ENCODE measurements at regions not wholly inside any gene's neighbourhood (a gene's known extent, or its start where the extent isn't known, plus 50 kb on each side); places are given as distances from the start of the nearest gene placed in this dataset.

DNA sequence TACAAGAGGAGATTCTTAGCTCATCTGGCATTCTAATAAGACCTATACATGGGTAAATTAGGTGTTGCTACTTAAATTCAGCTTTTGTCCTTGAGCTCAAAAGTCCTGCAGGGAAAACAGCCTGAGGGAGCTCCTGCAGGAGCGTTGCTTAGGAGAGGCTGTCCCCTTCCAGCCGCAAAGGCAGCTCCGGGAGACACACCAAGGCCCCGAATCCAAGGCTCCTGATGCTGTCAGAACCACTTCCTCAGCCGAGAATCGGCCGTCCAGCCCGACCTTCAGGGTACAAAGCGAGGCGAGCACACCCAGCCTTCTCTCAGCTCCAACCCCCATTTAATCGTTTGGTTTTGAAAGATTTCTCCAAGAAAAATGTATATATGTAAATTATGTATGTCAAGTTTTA is 87.0 kb downstream of the DACT2 start:
- no peak overlapping the region for H3K27ac Mint-ChIP-seq (ENCODE audit: unreplicated experiment)
- TF ChIP-seq, protein P1, sequence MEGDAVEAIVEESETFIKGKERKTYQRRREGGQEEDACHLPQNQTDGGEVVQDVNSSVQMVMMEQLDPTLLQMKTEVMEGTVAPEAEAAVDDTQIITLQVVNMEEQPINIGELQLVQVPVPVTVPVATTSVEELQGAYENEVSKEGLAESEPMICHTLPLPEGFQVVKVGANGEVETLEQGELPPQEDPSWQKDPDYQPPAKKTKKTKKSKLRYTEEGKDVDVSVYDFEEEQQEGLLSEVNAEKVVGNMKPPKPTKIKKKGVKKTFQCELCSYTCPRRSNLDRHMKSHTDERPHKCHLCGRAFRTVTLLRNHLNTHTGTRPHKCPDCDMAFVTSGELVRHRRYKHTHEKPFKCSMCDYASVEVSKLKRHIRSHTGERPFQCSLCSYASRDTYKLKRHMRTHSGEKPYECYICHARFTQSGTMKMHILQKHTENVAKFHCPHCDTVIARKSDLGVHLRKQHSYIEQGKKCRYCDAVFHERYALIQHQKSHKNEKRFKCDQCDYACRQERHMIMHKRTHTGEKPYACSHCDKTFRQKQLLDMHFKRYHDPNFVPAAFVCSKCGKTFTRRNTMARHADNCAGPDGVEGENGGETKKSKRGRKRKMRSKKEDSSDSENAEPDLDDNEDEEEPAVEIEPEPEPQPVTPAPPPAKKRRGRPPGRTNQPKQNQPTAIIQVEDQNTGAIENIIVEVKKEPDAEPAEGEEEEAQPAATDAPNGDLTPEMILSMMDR (IDR thresholded peaks at IDR 0.05), result no peak

DNA sequence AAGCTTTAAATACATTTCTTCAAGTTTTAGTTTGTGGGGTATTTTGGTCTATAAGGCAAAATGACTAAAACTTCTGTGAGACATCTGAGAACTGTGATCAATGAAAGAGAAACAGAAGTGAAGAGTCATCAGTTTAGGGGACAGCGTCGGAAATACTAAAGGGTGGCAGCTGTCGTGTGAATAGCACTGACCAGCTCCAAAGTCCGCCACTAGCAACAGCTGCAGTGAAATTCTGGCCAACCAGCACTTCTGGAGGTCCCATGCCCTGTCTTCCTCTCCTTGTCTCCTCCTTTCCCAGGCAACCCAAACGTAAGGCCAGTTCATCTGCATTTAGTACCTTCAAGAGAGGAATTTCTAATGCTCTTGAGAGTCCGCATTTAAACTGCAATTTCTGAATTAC is 87.5 kb downstream of the DACT2 start:
- Mint-ChIP-seq H3K9me3 (ENCODE audit: unreplicated experiment) (no peaks in the 10 kb centered on the region), H3K27me3 (ENCODE audit: unreplicated experiment) (peaks cover 19% of the 10 kb centered on the region), H3K4me3 (ENCODE audit: unreplicated experiment) (no peak overlapping the region), H3K27ac (ENCODE audit: unreplicated experiment) (no peak overlapping the region), H3K36me3 (ENCODE audit: unreplicated experiment) (no peaks in the 10 kb centered on the region), H3K4me1 (ENCODE audit: unreplicated experiment) (peaks cover 3% of the 10 kb centered on the region)
- TF ChIP-seq, protein P1 (IDR thresholded peaks at IDR 0.05), result no peak
- DNase-seq (ENCODE audit: extremely low spot score, unreplicated experiment), result no peak

More for the DNA sequence above, 87.0 kb downstream of the DACT2 start:
- Mint-ChIP-seq H3K27me3 (ENCODE audit: unreplicated experiment) (peaks cover 19% of the 10 kb centered on the region), H3K4me1 (ENCODE audit: unreplicated experiment) (peaks cover 3% of the 10 kb centered on the region), H3K9me3 (ENCODE audit: unreplicated experiment) (no peaks in the 10 kb centered on the region), H3K4me3 (ENCODE audit: unreplicated experiment) (no peak overlapping the region), H3K36me3 (ENCODE audit: unreplicated experiment) (no peaks in the 10 kb centered on the region)
- DNase-seq (ENCODE audit: extremely low spot score, unreplicated experiment), result no peak

DNA sequence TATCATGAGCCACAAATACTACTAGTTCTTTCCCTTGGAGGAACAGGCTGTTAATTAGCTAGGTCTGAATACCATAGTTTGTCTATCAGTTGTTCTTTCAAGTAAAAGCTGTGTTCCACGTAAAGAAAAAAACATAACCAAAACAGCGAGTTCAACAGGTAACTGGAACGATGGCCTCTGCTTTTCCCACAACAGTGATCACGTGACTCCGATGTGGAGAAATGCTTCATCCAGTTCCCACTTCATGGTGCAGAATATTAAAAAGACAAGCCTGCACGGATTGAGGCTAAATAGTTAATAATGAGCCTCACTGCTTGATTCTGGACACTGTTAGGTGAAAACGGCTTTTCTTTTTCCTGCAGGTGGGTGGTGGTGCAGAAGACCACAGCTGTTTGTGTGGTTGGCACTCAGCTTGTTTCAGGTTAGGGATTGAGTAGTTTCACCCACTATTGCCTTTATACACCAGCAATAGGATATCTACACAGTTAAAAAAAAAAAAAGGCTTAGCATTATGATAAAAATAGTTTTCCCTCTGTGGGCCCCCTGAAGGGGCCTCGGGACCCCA is 88.1 kb downstream of the DACT2 start:
- H3K4me3 Mint-ChIP-seq (ENCODE audit: unreplicated experiment), result no peak overlapping the region
- no peaks in the 10 kb centered on the region for H3K9me3 Mint-ChIP-seq (ENCODE audit: unreplicated experiment)
- TF ChIP-seq, protein P1 (IDR thresholded peaks at IDR 0.05), result no peak
- peaks cover 7% of the 10 kb centered on the region for H3K4me1 Mint-ChIP-seq (ENCODE audit: unreplicated experiment)
- H3K27ac Mint-ChIP-seq (ENCODE audit: unreplicated experiment), result no peak overlapping the region
- DNase-seq (ENCODE audit: extremely low spot score, unreplicated experiment), result no peak
- H3K36me3 Mint-ChIP-seq (ENCODE audit: unreplicated experiment), result no peaks in the 10 kb centered on the region
- H3K27me3 Mint-ChIP-seq (ENCODE audit: unreplicated experiment), result peaks cover 19% of the 10 kb centered on the region

DNA sequence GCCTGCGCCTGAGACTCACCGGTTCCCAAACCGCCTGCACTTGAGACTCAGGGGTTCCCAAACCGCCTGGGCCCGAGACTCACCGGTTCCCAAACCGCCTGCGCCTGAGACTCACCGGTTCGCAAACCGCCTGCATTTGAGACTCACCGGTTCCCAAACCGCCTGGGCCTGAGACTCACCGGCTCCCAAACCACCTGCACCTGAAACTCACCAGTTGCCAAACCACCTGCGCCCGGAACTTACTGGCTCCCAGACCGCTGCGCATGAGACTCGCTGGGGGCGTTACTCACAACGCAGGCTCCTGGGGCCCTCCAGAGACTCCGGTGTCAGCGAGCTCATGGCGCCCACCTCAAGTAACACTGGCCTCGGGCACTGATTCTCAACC is 90.2 kb downstream of the DACT2 start:
- TF ChIP-seq, protein P1 (IDR thresholded peaks at IDR 0.05), result no peak
- H3K4me3 Mint-ChIP-seq (ENCODE audit: unreplicated experiment), result no peak overlapping the region
- no peak for DNase-seq (ENCODE audit: extremely low spot score, unreplicated experiment)
- no peak overlapping the region for H3K27ac Mint-ChIP-seq (ENCODE audit: unreplicated experiment)
- H3K9me3 Mint-ChIP-seq (ENCODE audit: unreplicated experiment), result no peaks in the 10 kb centered on the region
- H3K36me3 Mint-ChIP-seq (ENCODE audit: unreplicated experiment), result no peaks in the 10 kb centered on the region
- peaks cover 19% of the 10 kb centered on the region for H3K27me3 Mint-ChIP-seq (ENCODE audit: unreplicated experiment)
- peaks cover 12% of the 10 kb centered on the region for H3K4me1 Mint-ChIP-seq (ENCODE audit: unreplicated experiment)

DNA sequence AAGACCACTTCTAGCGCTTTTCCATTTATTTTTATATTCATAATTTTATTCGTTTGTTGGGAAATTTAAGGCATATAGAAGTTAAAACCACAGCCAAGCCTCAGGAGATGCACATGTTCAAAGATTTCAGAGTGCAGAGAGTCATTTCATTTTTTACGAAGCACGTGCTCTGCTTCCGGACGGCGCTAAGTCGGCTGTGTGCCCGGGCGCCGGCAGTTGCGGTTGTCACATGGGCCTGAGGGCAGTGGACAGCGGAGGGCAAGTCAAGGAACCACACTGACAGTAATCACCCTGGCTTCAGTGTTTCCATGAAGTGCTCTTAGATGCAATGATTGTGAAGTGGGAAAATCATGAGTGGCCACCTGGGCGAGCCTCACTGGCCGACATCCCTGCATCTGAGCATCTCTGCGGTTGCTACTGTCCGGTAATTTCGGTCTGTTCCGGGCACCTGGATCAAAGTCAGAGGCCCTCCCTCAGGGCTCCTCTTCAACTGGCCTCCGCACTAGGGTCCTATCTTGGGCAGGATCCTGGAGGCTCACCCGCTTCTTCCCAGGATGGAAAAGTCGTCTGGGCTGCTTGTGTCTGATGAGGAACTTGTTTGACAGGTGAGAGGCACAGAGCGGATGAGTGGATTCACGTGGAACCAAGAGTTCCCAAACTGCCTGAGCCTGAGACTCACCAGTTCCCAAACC is 90.8 kb downstream of the DACT2 start:
- Mint-ChIP-seq H3K4me1 (ENCODE audit: unreplicated experiment) (peaks cover 12% of the 10 kb centered on the region), H3K4me3 (ENCODE audit: unreplicated experiment) (no peak overlapping the region), H3K9me3 (ENCODE audit: unreplicated experiment) (no peaks in the 10 kb centered on the region), H3K27me3 (ENCODE audit: unreplicated experiment) (peaks cover 19% of the 10 kb centered on the region), H3K36me3 (ENCODE audit: unreplicated experiment) (no peaks in the 10 kb centered on the region), H3K27ac (ENCODE audit: unreplicated experiment) (no peak overlapping the region)
- no peak for DNase-seq (ENCODE audit: extremely low spot score, unreplicated experiment)
- TF ChIP-seq, protein P1 (IDR thresholded peaks at IDR 0.05), result no peak
